Endothelial cell of umbilical vein (primary cell): ENCODE measurements at regions not wholly inside any gene's neighbourhood (a gene's known extent, or its start where the extent isn't known, plus 50 kb on each side); places are given as distances from the start of the nearest gene placed in this dataset.

Experiments used
- BruUV-seq: library from RNA; stranded (reverse); fragments of 400-500 nt; replicated peaks from 2 replicates; lab custom pipeline; 2021; lab: Mats Ljungman, UMichigan
- CTCF ChIA-PET: fragments of 300-600, 350-600 bp; sonication (Branson Sonifier 250); formaldehyde crosslinking; loops from one replicate; lab custom pipeline; 2021; ENCODE audit warnings: antibody characterized with exemption, inconsistent platforms; lab: Charles Lee
- POLR2A ChIA-PET: fragments of 300-600, 350-600 bp; sonication (Branson Sonifier 250); formaldehyde crosslinking; loops from one replicate; lab custom pipeline; 2021; ENCODE audit warnings: antibody characterized with exemption, inconsistent platforms; lab: Charles Lee
- DNase-seq: peaks from one replicate; pipeline ENCODE4 v3.0.0-alpha.2; 2011; ENCODE audit warnings: low read depth, low spot score
- FAIRE-seq: peaks from 2 replicates; lab custom pipeline; 2011; peaks lifted over from hg19 to GRCh38; lab: Jason Lieb, UNC
- H2AFZ ChIP-seq: 2 replicates; pipeline ENCODE4 v1.6.0; 2012; ENCODE audit warnings: low read depth, low read length, control low read depth, inconsistent platforms
- H3K27ac ChIP-seq: 2 replicates; pipeline ENCODE4 v1.5.1; 2011; ENCODE audit warnings: low read depth, mild to moderate bottlenecking, control low read depth, low read length, moderate library complexity; ENCODE audit not compliant: insufficient read depth
- H3K27me3 ChIP-seq, 2 experiments: 2 replicates each; pipeline versions ENCODE4 v1.6.0 to v1.6.1; 2011; ENCODE audit warnings: low read length in 2 of 2, mixed read lengths in 1 of 2; ENCODE audit not compliant: control insufficient read depth in 2 of 2, insufficient read depth in 2 of 2
- H3K36me3 ChIP-seq, 2 experiments: 2 replicates in 1 of 2; 3 replicates in 1 of 2; pipeline ENCODE4 v1.5.1; 2011; ENCODE audit warnings: low read length in 2 of 2, mild to moderate bottlenecking in 1 of 2, moderate library complexity in 1 of 2; ENCODE audit not compliant: control insufficient read depth in 2 of 2, insufficient read depth in 2 of 2; ENCODE audit errors: extremely low read depth in 1 of 2
- H3K4me1 ChIP-seq: 3 replicates; pipeline ENCODE4 v1.5.1; 2011; ENCODE audit warnings: mild to moderate bottlenecking, low read length; ENCODE audit not compliant: control insufficient read depth, insufficient read depth; ENCODE audit errors: extremely low read depth
- H3K4me2 ChIP-seq: 2 replicates; pipeline ENCODE4 v1.6.1; 2011; ENCODE audit warnings: low read length, control low read depth, mixed read lengths; ENCODE audit not compliant: insufficient read depth
- H3K4me3 ChIP-seq, 3 experiments: fragments of 200-600 bp in 1 of 3; sonication (generic), shearing (Covaris generic) in 1 of 3; replicated peaks in 1 of 3; 2 replicates each; pipeline ENCODE4 v1.5.1; 2011 to 2016; ENCODE audit warnings: control low read depth in 3 of 3, low read length in 3 of 3, mild to moderate bottlenecking in 2 of 3, inconsistent platforms in 1 of 3, low read depth in 1 of 3, moderate library complexity in 1 of 3; ENCODE audit not compliant: insufficient read depth in 1 of 3
- H3K79me2 ChIP-seq: 2 replicates; pipeline ENCODE4 v1.6.0; 2012; ENCODE audit warnings: low read length, inconsistent platforms; ENCODE audit not compliant: control insufficient read depth, insufficient read depth
- H3K9ac ChIP-seq: replicated peaks from 2 replicates; pipeline ENCODE3; 2011; ENCODE audit warnings: low read length, control low read depth; ENCODE audit not compliant: insufficient read depth; ENCODE audit errors: extremely low read depth
- H3K9me1 ChIP-seq: replicated peaks from 3 replicates; pipeline ENCODE4 v1.6.0; 2011; ENCODE audit warnings: mild to moderate bottlenecking, low read length; ENCODE audit not compliant: control insufficient read depth, insufficient read depth; ENCODE audit errors: extremely low read depth
- H3K9me3 ChIP-seq: replicated peaks from 2 replicates; pipeline ENCODE4 v1.5.1; 2012; ENCODE audit warnings: low read length, inconsistent platforms; ENCODE audit not compliant: control insufficient read depth, insufficient read depth
- H4K20me1 ChIP-seq: replicated peaks from 2 replicates; pipeline ENCODE3; 2011; ENCODE audit warnings: mild to moderate bottlenecking, low read length; ENCODE audit not compliant: control insufficient read depth, insufficient read depth; ENCODE audit errors: extremely low read depth
- EZH2 ChIP-seq: IDR thresholded peaks from 2 replicates; pipeline ENCODE4 v1.6.1; 2012; ENCODE audit warnings: borderline replicate concordance, low read depth, mild to moderate bottlenecking, moderate library complexity, low read length, inconsistent platforms; ENCODE audit not compliant: severe bottlenecking
- FOS ChIP-seq: IDR thresholded peaks from 2 replicates; pipeline ENCODE4 v1.6.1; 2011; ENCODE audit warnings: mild to moderate bottlenecking, low read length, moderate library complexity, borderline replicate concordance; ENCODE audit not compliant: insufficient read depth
- GATA2 ChIP-seq: IDR thresholded peaks from 2 replicates; pipeline ENCODE4 v1.7.0; 2011; ENCODE audit warnings: low read depth, mild to moderate bottlenecking, moderate library complexity, mixed read lengths, low read length; ENCODE audit not compliant: insufficient read length, insufficient read depth
- JUN ChIP-seq: IDR thresholded peaks from 2 replicates; pipeline ENCODE4 v1.6.1; 2011; ENCODE audit warnings: borderline replicate concordance, low read depth; ENCODE audit not compliant: insufficient read length, insufficient read depth
- MAX ChIP-seq: IDR thresholded peaks from 2 replicates; pipeline ENCODE4 v1.6.1; 2011; ENCODE audit not compliant: insufficient read depth, insufficient read length
- MYC ChIP-seq: IDR thresholded peaks from one replicate; pipeline ENCODE4 v1.6.1; 2011; ENCODE audit warnings: mild to moderate bottlenecking, low read depth, low read length
- POLR2A ChIP-seq: IDR thresholded peaks from 2 replicates; pipeline ENCODE4 v1.6.1; 2012; ENCODE audit warnings: low read depth, mild to moderate bottlenecking, control low read depth, low read length
- POLR2AphosphoS5 ChIP-seq: IDR thresholded peaks from 2 replicates; pipeline ENCODE4 v1.6.1; 2012; ENCODE audit warnings: low read depth, mild to moderate bottlenecking, control low read depth, low read length, moderate library complexity; ENCODE audit not compliant: insufficient read depth
- dilution Hi-C: fragments of 300-500 bp; cut with MboI; formaldehyde crosslinking; loops from one replicate; pipeline ENCODE4 v1.15.0; 2019; ENCODE audit warnings: low sequenced_read_pairs; ENCODE audit not compliant: extremely low pct_ligation_motif_present
- intact Hi-C: fragments of 100-400 bp; cut with micrococcal nuclease; formaldehyde crosslinking; loops from one replicate; pipeline ENCODE4 v1.10.0; 2022
- TF ChIP-seq, protein P1 (sequence below), 2 donors: IDR thresholded peaks; 1 replicate in 1 of 2; 2 replicates in 1 of 2; pipeline ENCODE4 v1.5.1; 2011; ENCODE audit warnings: low read length in 2 of 2, mild to moderate bottlenecking in 2 of 2, moderate library complexity in 2 of 2, control low read depth in 1 of 2, inconsistent platforms in 1 of 2, low read depth in 1 of 2; ENCODE audit not compliant: insufficient read depth in 1 of 2; ENCODE audit errors: extremely low read depth in 1 of 2

- Histone ChIP-seq H3K27me3 (peaks cover 4% of the 10 kb centered on the region in 2 experiments), H3K9me1 (no peaks in the 10 kb centered on the region), H2AFZ (no peak overlapping the region), H3K36me3 (no peaks in the 10 kb centered on the region), H3K9ac (no peak overlapping the region), H3K4me1 (no peaks in the 10 kb centered on the region), H3K9me3 (no peaks in the 10 kb centered on the region), H3K4me2 (no peak overlapping the region), H3K27ac (no peak overlapping the region), H4K20me1 (no peaks in the 10 kb centered on the region), H3K4me3 (no peak overlapping the region), H3K79me2 (no peaks in the 10 kb centered on the region)
- intact Hi-C loops (no loop called here), dilution Hi-C loops (no loop called here)
- ChIA-PET CTCF (no interaction called here), POLR2A (no interaction called here)
- DNase-seq (no peak), FAIRE-seq (no peak)
- no TSS peak for BruUV-seq
- TF ChIP-seq JUN: no peak
- TF ChIP-seq POLR2A: no peak
- TF ChIP-seq POLR2AphosphoS5: no peak
- no peak for TF ChIP-seq MAX
- no peak for TF ChIP-seq MYC
- TF ChIP-seq, protein P1, sequence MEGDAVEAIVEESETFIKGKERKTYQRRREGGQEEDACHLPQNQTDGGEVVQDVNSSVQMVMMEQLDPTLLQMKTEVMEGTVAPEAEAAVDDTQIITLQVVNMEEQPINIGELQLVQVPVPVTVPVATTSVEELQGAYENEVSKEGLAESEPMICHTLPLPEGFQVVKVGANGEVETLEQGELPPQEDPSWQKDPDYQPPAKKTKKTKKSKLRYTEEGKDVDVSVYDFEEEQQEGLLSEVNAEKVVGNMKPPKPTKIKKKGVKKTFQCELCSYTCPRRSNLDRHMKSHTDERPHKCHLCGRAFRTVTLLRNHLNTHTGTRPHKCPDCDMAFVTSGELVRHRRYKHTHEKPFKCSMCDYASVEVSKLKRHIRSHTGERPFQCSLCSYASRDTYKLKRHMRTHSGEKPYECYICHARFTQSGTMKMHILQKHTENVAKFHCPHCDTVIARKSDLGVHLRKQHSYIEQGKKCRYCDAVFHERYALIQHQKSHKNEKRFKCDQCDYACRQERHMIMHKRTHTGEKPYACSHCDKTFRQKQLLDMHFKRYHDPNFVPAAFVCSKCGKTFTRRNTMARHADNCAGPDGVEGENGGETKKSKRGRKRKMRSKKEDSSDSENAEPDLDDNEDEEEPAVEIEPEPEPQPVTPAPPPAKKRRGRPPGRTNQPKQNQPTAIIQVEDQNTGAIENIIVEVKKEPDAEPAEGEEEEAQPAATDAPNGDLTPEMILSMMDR (IDR thresholded peaks at IDR 0.05; ENCODE audit: extremely low read depth in 1 of 2, insufficient read depth in 1 of 2, low read depth in 1 of 2, low read length in 2 of 2): no peak
- no peak for TF ChIP-seq GATA2
- no peak for TF ChIP-seq FOS
- no peak for TF ChIP-seq EZH2
Measured at GRCh38 chr20:43830883-43831282, 83.8 kb upstream of the TOX2 start.
